ENCODE measurements at regions not wholly inside any gene's neighbourhood (a gene's known extent, or its start where the extent isn't known, plus 50 kb on each side); places are given as distances from the start of the nearest gene placed in this dataset.
A peak's percentile ranks its signal among the peaks of the same experiment; 100 is the strongest.

- DNase-seq: no peak
These were observed 127.4 kb downstream of the CDC42EP3 start for GRCh38 chr2:37543999-37544557.

- DNase-seq: no peak
These were observed 126.8 kb downstream of the CDC42EP3 start for GRCh38 chr2:37544591-37545031.

GRCh38 chr2:37549598-37549997 lies 121.8 kb downstream of the CDC42EP3 start:
- DNase-seq: no peak

- DNase-seq: no peak
These were observed 121.3 kb downstream of the CDC42EP3 start for GRCh38 chr2:37550190-37550589.

GRCh38 chr2:37551783-37552182 lies 119.7 kb downstream of the CDC42EP3 start:
- no peak for DNase-seq

GRCh38 chr2:37552339-37552738 lies 119.1 kb downstream of the CDC42EP3 start:
- DNase-seq: no peak

GRCh38 chr2:37553411-37554154 lies 117.9 kb downstream of the CDC42EP3 start:
- no peak for DNase-seq

- DNase-seq: no peak
These were observed 117.3 kb downstream of the CDC42EP3 start for GRCh38 chr2:37554155-37554510.

- no peak for DNase-seq
These were observed 116.8 kb downstream of the CDC42EP3 start for GRCh38 chr2:37554687-37555086.

GRCh38 chr2:37555457-37555856 lies 116.0 kb downstream of the CDC42EP3 start:
- DNase-seq: no peak

- no peak for DNase-seq
These were observed 115.2 kb downstream of the CDC42EP3 start for GRCh38 chr2:37556256-37556655.

- peak in 1 of 56 donors; percentile 14 for DNase-seq
These were observed 112.8 kb downstream of the CDC42EP3 start for GRCh38 chr2:37558623-37559022.

- no peak for DNase-seq
These were observed 111.1 kb downstream of the CDC42EP3 start for GRCh38 chr2:37560241-37560848.

GRCh38 chr2:37560863-37561614 lies 110.4 kb downstream of the CDC42EP3 start:
- no peak for DNase-seq

- DNase-seq: peak in 3 of 56 donors; percentile 3 to 14 (median 13)
These were observed 109.5 kb downstream of the CDC42EP3 start for GRCh38 chr2:37561615-37562569.

GRCh38 chr2:37563375-37564015 lies 107.9 kb downstream of the CDC42EP3 start:
- no peak for DNase-seq

- DNase-seq: no peak
These were observed 107.1 kb downstream of the CDC42EP3 start for GRCh38 chr2:37564356-37564755.

- DNase-seq: no peak
These were observed 104.9 kb downstream of the CDC42EP3 start for GRCh38 chr2:37566517-37566981.

GRCh38 chr2:37568565-37568964 lies 102.9 kb downstream of the CDC42EP3 start:
- no peak for DNase-seq

- no peak for DNase-seq
These were observed 102.2 kb downstream of the CDC42EP3 start for GRCh38 chr2:37569131-37569823.

Measured in nucleus accumbens (tissue), 56 donors.